HepG2 (cell line): ENCODE measurements at regions not wholly inside any gene's neighbourhood (a gene's known extent, or its start where the extent isn't known, plus 50 kb on each side); places are given as distances from the start of the nearest gene placed in this dataset.

Source experiments
- ATAC-seq: fragments of 200-7000 bp; cut with Tn5 transposase; 3 replicates; pipeline ENCODE4 v1.9.1; 2020; ENCODE audit warnings: mild to moderate bottlenecking, moderate library complexity
- BruUV-seq: library from RNA; stranded (reverse); fragments of 400-500 nt; replicated peaks from 2 replicates; lab custom pipeline; 2021; lab: Mats Ljungman, UMichigan
- CTCF ChIA-PET: fragments of 300-600 bp; formaldehyde crosslinking; extraction: SDS; loops from one replicate; lab custom pipeline; 2021; ENCODE audit warnings: low total read pairs, inconsistent platforms, low intra/inter-chr PET ratio; lab: Yijun Ruan, JAX
- POLR2A ChIA-PET: fragments of 350-600 bp; sonication (Branson Sonifier 250); formaldehyde crosslinking; loops from one replicate; lab custom pipeline; 2020; ENCODE audit warnings: antibody characterized with exemption, inconsistent platforms; lab: Yijun Ruan, JAX
- DNase-seq: peaks from one replicate; pipeline ENCODE4 v3.0.0-alpha.2; 2015; ENCODE audit warnings: low spot score
- FAIRE-seq: peaks from 3 replicates; lab custom pipeline; 2011; peaks lifted over from hg19 to GRCh38; lab: Jason Lieb, UNC
- H2AFZ ChIP-seq: one replicate; pipeline ENCODE4 v1.6.1; 2011; ENCODE audit warnings: low read length, inconsistent platforms
- H3K27ac ChIP-seq: fragments of 300-600 bp; 3 replicates; pipeline ENCODE4 v1.8.0; 2011; ENCODE audit warnings: mixed run types, mild to moderate bottlenecking, mixed read lengths, low read length, inconsistent platforms; ENCODE audit not compliant: insufficient read depth; ENCODE audit errors: extremely low read length
- H3K27me3 ChIP-seq, 2 experiments: fragments of 200-600 bp in 1 of 2; 2 replicates in 1 of 2; 3 replicates in 1 of 2; pipeline versions ENCODE4 v1.6.0 to v1.8.0; 2011; ENCODE audit warnings: low read length in 2 of 2, mild to moderate bottlenecking in 2 of 2, moderate library complexity in 2 of 2, inconsistent platforms in 1 of 2; ENCODE audit not compliant: insufficient read depth in 2 of 2, control insufficient read depth in 1 of 2
- H3K36me3 ChIP-seq, 2 experiments: fragments of 200-600 bp in 1 of 2; replicated peaks in 1 of 2; 2 replicates in 1 of 2; 3 replicates in 1 of 2; pipeline versions ENCODE4 v1.5.1 to v1.8.0; 2011; ENCODE audit warnings: low read length in 2 of 2, inconsistent platforms in 1 of 2; ENCODE audit not compliant: insufficient read depth in 2 of 2, control insufficient read depth in 1 of 2
- H3K4me1 ChIP-seq: 2 replicates; pipeline ENCODE4 v1.5.1; 2012; ENCODE audit warnings: low read length, inconsistent platforms; ENCODE audit not compliant: insufficient read depth
- H3K4me2 ChIP-seq: 2 replicates; pipeline ENCODE4 v1.6.0; 2011; ENCODE audit warnings: low read depth, low read length, inconsistent platforms
- H3K4me3 ChIP-seq, 3 experiments: fragments of 200-600 bp in 1 of 3; sonication (generic), shearing (Covaris generic) in 1 of 3; replicated peaks in 1 of 3; 2 replicates each; pipeline ENCODE4 v1.5.1; 2011 to 2016; ENCODE audit warnings: low read length in 3 of 3, inconsistent platforms in 2 of 3, low read depth in 2 of 3, mild to moderate bottlenecking in 2 of 3, control low read depth in 1 of 3, mixed read lengths in 1 of 3; ENCODE audit not compliant: insufficient read depth in 1 of 3
- H3K79me2 ChIP-seq: one replicate; pipeline ENCODE4 v1.6.1; 2011; ENCODE audit warnings: low read length, inconsistent platforms; ENCODE audit not compliant: insufficient read depth
- H3K9ac ChIP-seq: 2 replicates; pipeline ENCODE4 v1.6.0; 2011; ENCODE audit warnings: mild to moderate bottlenecking, low read depth, low read length, inconsistent platforms; ENCODE audit not compliant: insufficient read depth
- H3K9me3 ChIP-seq: 2 replicates; pipeline ENCODE4 v1.5.1; 2012; ENCODE audit warnings: mild to moderate bottlenecking, low read length
- H4K20me1 ChIP-seq: 2 replicates; pipeline ENCODE4 v1.6.0; 2011; ENCODE audit warnings: inconsistent platforms, mild to moderate bottlenecking, low read length, moderate library complexity; ENCODE audit not compliant: insufficient read depth
- SIN3B ChIP-seq: fragments of 150-350 bp; IDR thresholded peaks from 2 replicates; pipeline ENCODE4 v1.6.1; 2014; ENCODE audit warnings: low read length
- TBL1XR1 ChIP-seq: fragments of 150-350 bp; IDR thresholded peaks from 2 replicates; pipeline ENCODE4 v1.6.1; 2014; ENCODE audit warnings: borderline replicate concordance, low read length; ENCODE audit not compliant: partially characterized antibody
- ZNF552 ChIP-seq: sonication (generic); formaldehyde crosslinking; IDR thresholded peaks from 2 replicates; pipeline ENCODE4 v1.9.0; 2022; ENCODE audit warnings: missing genetic modification reagents, mild to moderate bottlenecking, borderline replicate concordance
- ZNF816 ChIP-seq: sonication (generic); formaldehyde crosslinking; IDR thresholded peaks from 2 replicates; pipeline ENCODE4 v1.8.0; 2022; ENCODE audit warnings: missing genetic modification reagents, mild to moderate bottlenecking, borderline replicate concordance
- WGBS: methylation state at CpG from one replicate; pipeline ENCODE4 v1.1.6; 2017; ENCODE audit warnings: low lambda C conversion rate; 5-methylcytosine and 5-hydroxymethylcytosine counted together
- in situ Hi-C: cut with HindIII; loops from 2 replicates; pipeline ENCODE4 v1.10.0; 2017; ENCODE audit warnings: low pct_unique_long_range_greater_than_20kb; ENCODE audit not compliant: extremely low pct_ligation_motif_present
- intact Hi-C: fragments of 100-400 bp; cut with micrococcal nuclease; formaldehyde crosslinking; loops from one replicate; pipeline ENCODE4 v1.10.0; 2022; ENCODE audit not compliant: unreplicated experiment
- TF ChIP-seq, protein P1 (sequence below): IDR thresholded peaks from 2 replicates; pipeline ENCODE4 v1.6.1; 2018; ENCODE audit warnings: missing genetic modification reagents
- TF ChIP-seq, protein P2 (sequence below): sonication (generic); formaldehyde crosslinking; IDR thresholded peaks from 2 replicates; pipeline ENCODE4 v1.4.0; 2020; ENCODE audit warnings: missing genetic modification reagents
- TF ChIP-seq, protein P3 (sequence below): sonication (generic); formaldehyde crosslinking; IDR thresholded peaks from 2 replicates; pipeline ENCODE4 v1.4.0; 2020; ENCODE audit warnings: missing genetic modification reagents, borderline replicate concordance
- TF ChIP-seq, protein P4 (sequence below), 2 experiments: sonication (generic) in 1 of 2; formaldehyde crosslinking in 1 of 2; IDR thresholded peaks; 2 replicates each; pipeline versions ENCODE4 v1.4.0 to v1.6.1; 2016 to 2020; ENCODE audit warnings: borderline replicate concordance in 1 of 2, low read depth in 1 of 2, mild to moderate bottlenecking in 1 of 2, missing genetic modification reagents in 1 of 2

DNA sequence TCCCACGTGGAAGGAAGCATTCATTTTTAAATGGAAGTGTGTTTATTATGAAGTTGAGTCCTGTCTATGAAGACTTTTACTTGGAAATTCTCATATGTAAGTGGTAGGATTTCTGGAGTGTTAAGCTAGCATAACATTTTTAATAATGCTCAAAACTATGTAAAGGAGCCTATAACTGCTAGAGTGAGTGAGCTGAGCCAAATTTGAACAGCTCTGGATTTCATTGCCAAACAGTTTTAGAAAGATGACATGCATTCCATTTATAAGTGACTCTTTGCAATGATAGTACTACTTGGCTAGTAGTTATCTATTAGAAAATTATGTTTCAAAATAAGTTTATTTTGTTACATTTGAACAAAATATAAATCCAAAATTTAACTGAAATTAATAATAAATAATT lies 721.2 kb downstream of the LUZP2 start:
- POLR2A ChIA-PET: no interaction called here
- H3K9ac ChIP-seq: no peak overlapping the region
- no peaks in the 10 kb centered on the region for H3K79me2 ChIP-seq
- no peaks in the 10 kb centered on the region for H4K20me1 ChIP-seq
- peaks cover 27% of the 10 kb centered on the region for H3K9me3 ChIP-seq
- no peak overlapping the region for H2AFZ ChIP-seq
- no peak overlapping the region for H3K27ac ChIP-seq
- CTCF ChIA-PET: no interaction called here
- in situ Hi-C loops: no loop called here
- H3K4me3 ChIP-seq: no peak overlapping the region
- 0% methylated on average over 1 of the region's 1 CpG for WGBS
- H3K27me3 ChIP-seq: no peaks in the 10 kb centered on the region
- no peaks in the 10 kb centered on the region for H3K36me3 ChIP-seq
- intact Hi-C loops: no loop called here
- TF ChIP-seq, protein P1, sequence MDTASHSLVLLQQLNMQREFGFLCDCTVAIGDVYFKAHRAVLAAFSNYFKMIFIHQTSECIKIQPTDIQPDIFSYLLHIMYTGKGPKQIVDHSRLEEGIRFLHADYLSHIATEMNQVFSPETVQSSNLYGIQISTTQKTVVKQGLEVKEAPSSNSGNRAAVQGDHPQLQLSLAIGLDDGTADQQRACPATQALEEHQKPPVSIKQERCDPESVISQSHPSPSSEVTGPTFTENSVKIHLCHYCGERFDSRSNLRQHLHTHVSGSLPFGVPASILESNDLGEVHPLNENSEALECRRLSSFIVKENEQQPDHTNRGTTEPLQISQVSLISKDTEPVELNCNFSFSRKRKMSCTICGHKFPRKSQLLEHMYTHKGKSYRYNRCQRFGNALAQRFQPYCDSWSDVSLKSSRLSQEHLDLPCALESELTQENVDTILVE (CRISPR knock-in tag): no peak
- TF ChIP-seq ZNF552 (CRISPR knock-in tag): no peak
- TF ChIP-seq ZNF816 (CRISPR knock-in tag): no peak
- TF ChIP-seq, protein P2, sequence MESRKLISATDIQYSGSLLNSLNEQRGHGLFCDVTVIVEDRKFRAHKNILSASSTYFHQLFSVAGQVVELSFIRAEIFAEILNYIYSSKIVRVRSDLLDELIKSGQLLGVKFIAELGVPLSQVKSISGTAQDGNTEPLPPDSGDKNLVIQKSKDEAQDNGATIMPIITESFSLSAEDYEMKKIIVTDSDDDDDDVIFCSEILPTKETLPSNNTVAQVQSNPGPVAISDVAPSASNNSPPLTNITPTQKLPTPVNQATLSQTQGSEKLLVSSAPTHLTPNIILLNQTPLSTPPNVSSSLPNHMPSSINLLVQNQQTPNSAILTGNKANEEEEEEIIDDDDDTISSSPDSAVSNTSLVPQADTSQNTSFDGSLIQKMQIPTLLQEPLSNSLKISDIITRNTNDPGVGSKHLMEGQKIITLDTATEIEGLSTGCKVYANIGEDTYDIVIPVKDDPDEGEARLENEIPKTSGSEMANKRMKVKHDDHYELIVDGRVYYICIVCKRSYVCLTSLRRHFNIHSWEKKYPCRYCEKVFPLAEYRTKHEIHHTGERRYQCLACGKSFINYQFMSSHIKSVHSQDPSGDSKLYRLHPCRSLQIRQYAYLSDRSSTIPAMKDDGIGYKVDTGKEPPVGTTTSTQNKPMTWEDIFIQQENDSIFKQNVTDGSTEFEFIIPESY (CRISPR knock-in tag): no peak
- TF ChIP-seq, protein P3, sequence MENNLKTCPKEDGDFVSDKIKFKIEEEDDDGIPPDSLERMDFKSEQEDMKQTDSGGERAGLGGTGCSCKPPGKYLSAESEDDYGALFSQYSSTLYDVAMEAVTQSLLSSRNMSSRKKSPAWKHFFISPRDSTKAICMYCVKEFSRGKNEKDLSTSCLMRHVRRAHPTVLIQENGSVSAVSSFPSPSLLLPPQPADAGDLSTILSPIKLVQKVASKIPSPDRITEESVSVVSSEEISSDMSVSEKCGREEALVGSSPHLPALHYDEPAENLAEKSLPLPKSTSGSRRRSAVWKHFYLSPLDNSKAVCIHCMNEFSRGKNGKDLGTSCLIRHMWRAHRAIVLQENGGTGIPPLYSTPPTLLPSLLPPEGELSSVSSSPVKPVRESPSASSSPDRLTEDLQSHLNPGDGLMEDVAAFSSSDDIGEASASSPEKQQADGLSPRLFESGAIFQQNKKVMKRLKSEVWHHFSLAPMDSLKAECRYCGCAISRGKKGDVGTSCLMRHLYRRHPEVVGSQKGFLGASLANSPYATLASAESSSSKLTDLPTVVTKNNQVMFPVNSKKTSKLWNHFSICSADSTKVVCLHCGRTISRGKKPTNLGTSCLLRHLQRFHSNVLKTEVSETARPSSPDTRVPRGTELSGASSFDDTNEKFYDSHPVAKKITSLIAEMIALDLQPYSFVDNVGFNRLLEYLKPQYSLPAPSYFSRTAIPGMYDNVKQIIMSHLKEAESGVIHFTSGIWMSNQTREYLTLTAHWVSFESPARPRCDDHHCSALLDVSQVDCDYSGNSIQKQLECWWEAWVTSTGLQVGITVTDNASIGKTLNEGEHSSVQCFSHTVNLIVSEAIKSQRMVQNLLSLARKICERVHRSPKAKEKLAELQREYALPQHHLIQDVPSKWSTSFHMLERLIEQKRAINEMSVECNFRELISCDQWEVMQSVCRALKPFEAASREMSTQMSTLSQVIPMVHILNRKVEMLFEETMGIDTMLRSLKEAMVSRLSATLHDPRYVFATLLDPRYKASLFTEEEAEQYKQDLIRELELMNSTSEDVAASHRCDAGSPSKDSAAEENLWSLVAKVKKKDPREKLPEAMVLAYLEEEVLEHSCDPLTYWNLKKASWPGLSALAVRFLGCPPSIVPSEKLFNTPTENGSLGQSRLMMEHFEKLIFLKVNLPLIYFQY (CRISPR knock-in tag): no peak
- no peak for TF ChIP-seq SIN3B
- no peak for TF ChIP-seq TBL1XR1
- TF ChIP-seq, protein P4, sequence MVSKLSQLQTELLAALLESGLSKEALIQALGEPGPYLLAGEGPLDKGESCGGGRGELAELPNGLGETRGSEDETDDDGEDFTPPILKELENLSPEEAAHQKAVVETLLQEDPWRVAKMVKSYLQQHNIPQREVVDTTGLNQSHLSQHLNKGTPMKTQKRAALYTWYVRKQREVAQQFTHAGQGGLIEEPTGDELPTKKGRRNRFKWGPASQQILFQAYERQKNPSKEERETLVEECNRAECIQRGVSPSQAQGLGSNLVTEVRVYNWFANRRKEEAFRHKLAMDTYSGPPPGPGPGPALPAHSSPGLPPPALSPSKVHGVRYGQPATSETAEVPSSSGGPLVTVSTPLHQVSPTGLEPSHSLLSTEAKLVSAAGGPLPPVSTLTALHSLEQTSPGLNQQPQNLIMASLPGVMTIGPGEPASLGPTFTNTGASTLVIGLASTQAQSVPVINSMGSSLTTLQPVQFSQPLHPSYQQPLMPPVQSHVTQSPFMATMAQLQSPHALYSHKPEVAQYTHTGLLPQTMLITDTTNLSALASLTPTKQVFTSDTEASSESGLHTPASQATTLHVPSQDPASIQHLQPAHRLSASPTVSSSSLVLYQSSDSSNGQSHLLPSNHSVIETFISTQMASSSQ (IDR thresholded peaks at IDR 0.05; ENCODE audit: low read depth): no peak
- TF ChIP-seq, protein P4 (CRISPR knock-in tag; IDR thresholded peaks at IDR 0.05; ENCODE audit: borderline replicate concordance): no peak
- no TSS peak for BruUV-seq
- DNase-seq: no peak
- no peak for ATAC-seq
- H3K4me2 ChIP-seq: no peak overlapping the region
- FAIRE-seq: no peak
- H3K4me1 ChIP-seq: no peaks in the 10 kb centered on the region
